Stimulated activated naive B cell treated with anti-CD40 and anti-IgM and Interleukin-4, amounts not matched to agents 10 μg/mL and 1 μg/mL and 100 μg/mL, for 72 hours (primary cell): ENCODE measurements at regions not wholly inside any gene's neighbourhood (a gene's known extent, or its start where the extent isn't known, plus 50 kb on each side); places are given as distances from the start of the nearest gene placed in this dataset.

Experiments
- ATAC-seq, 2 donors: fragments of 150-1000 bp; cut with Tn5 transposase; replicated peaks; 2 replicates each; pipeline ENCODE4 v1.10.0; 2021; ENCODE audit warnings: moderate library complexity in 1 of 2
- DNase-seq: peaks from one replicate; pipeline ENCODE4 v3.0.0; 2021
- H3K27ac Mint-ChIP-seq: one replicate; pipeline ENCODE4 v1.8.0; 2022; ENCODE audit warnings: mild to moderate bottlenecking, mixed read lengths
- H3K27me3 Mint-ChIP-seq, 2 donors: one replicate each; pipeline ENCODE4 v1.8.0; 2022; ENCODE audit warnings: mixed read lengths in 2 of 2
- H3K36me3 Mint-ChIP-seq, 2 donors: one replicate each; pipeline ENCODE4 v1.8.0; 2022; ENCODE audit warnings: mixed read lengths in 2 of 2, mild to moderate bottlenecking in 1 of 2
- H3K4me1 Mint-ChIP-seq, 2 donors: one replicate each; pipeline ENCODE4 v1.8.0; 2022; ENCODE audit warnings: mixed read lengths in 2 of 2, mild to moderate bottlenecking in 1 of 2
- H3K4me3 Mint-ChIP-seq, 2 donors: one replicate each; pipeline ENCODE4 v1.8.0; 2022; ENCODE audit warnings: mild to moderate bottlenecking in 2 of 2, mixed read lengths in 2 of 2, moderate library complexity in 1 of 2
- H3K9me3 Mint-ChIP-seq, 2 donors: one replicate each; pipeline ENCODE4 v1.8.0; 2022; ENCODE audit warnings: mixed read lengths in 2 of 2, mild to moderate bottlenecking in 1 of 2

GRCh38 chr7:86926732-86927131 is 132.7 kb downstream of the ELAPOR2 start:
- no peaks in the 10 kb centered on the region for H3K27me3 Mint-ChIP-seq
- H3K36me3 Mint-ChIP-seq = peaks cover 3 to 6% of the 10 kb centered on the region in 2 donors
- no peak for DNase-seq
- H3K9me3 Mint-ChIP-seq = peaks cover 5 to 6% of the 10 kb centered on the region in 2 donors
- H3K4me1 Mint-ChIP-seq = peaks cover 6 to 9% of the 10 kb centered on the region in 2 donors
- H3K27ac Mint-ChIP-seq = no peak overlapping the region
- no peak overlapping the region for H3K4me3 Mint-ChIP-seq
- peak in 1 of 2 donors; percentile 48 for ATAC-seq

- Mint-ChIP-seq H3K36me3 (peaks cover 3 to 6% of the 10 kb centered on the region in 2 donors), H3K9me3 (peaks cover 5 to 6% of the 10 kb centered on the region in 2 donors), H3K27ac (no peak overlapping the region), H3K27me3 (no peaks in the 10 kb centered on the region), H3K4me1 (peaks cover 6 to 9% of the 10 kb centered on the region in 2 donors), H3K4me3 (no peak overlapping the region)
- no peak for ATAC-seq
- DNase-seq = no peak
Observed at GRCh38 chr7:86925221-86925620, 134.2 kb downstream of the ELAPOR2 start.

- Mint-ChIP-seq H3K4me1 (no peaks in the 10 kb centered on the region), H3K27me3 (no peaks in the 10 kb centered on the region), H3K36me3 (no peaks in the 10 kb centered on the region), H3K4me3 (no peak overlapping the region), H3K27ac (no peak overlapping the region), H3K9me3 (no peaks in the 10 kb centered on the region)
- ATAC-seq (no peak), DNase-seq (no peak)
Observed at GRCh38 chr7:86923527-86923926, 135.9 kb downstream of the ELAPOR2 start.

- H3K4me3 Mint-ChIP-seq = no peak overlapping the region
- no peaks in the 10 kb centered on the region for H3K27me3 Mint-ChIP-seq
- no peaks in the 10 kb centered on the region for H3K36me3 Mint-ChIP-seq
- DNase-seq (no peak), ATAC-seq (no peak)
- no peaks in the 10 kb centered on the region for H3K4me1 Mint-ChIP-seq
- no peaks in the 10 kb centered on the region for H3K9me3 Mint-ChIP-seq
- H3K27ac Mint-ChIP-seq = no peak overlapping the region
Observed at GRCh38 chr7:86920154-86920553, 139.3 kb downstream of the ELAPOR2 start.

- no peaks in the 10 kb centered on the region for H3K27me3 Mint-ChIP-seq
- H3K4me3 Mint-ChIP-seq = no peak overlapping the region
- no peak for DNase-seq
- no peak overlapping the region for H3K27ac Mint-ChIP-seq
- no peaks in the 10 kb centered on the region for H3K9me3 Mint-ChIP-seq
- no peaks in the 10 kb centered on the region for H3K4me1 Mint-ChIP-seq
- no peak for ATAC-seq
- no peaks in the 10 kb centered on the region for H3K36me3 Mint-ChIP-seq
Observed at GRCh38 chr7:86918245-86918644, 141.2 kb downstream of the ELAPOR2 start.

DNA sequence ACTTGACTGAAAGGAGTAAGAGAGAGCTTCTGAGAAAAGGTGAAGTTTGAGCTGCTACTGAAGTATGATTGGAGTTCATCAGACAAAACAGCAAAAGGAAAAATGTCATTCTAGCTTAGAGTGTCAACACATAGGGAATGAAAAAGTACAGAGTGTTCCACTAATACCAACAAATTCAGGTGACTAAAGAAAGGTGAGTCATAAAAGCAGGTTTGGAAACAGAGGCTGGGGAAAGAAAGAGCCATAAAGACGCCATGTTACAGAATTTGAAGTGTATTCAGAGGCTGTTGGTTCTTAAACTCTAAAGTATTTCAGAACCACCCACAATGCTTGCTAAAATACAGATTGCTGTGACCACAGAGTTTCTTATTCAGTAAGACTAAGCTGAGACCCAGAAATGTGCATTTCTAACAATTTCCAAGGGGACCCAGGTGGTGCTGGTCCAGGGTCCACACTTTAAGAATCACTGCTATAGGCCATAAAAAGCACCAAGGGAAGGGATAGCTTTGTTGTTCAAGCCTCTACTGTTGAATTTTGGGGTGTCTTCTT is 143.1 kb downstream of the ELAPOR2 start:
- DNase-seq (no peak), ATAC-seq (no peak)
- Mint-ChIP-seq H3K27ac (no peak overlapping the region), H3K4me1 (no peaks in the 10 kb centered on the region), H3K27me3 (no peaks in the 10 kb centered on the region), H3K4me3 (no peak overlapping the region), H3K9me3 (no peaks in the 10 kb centered on the region), H3K36me3 (no peaks in the 10 kb centered on the region)

- Mint-ChIP-seq H3K4me3 (no peak overlapping the region), H3K36me3 (no peaks in the 10 kb centered on the region), H3K27me3 (no peaks in the 10 kb centered on the region), H3K4me1 (no peaks in the 10 kb centered on the region), H3K27ac (no peak overlapping the region), H3K9me3 (no peaks in the 10 kb centered on the region)
- no peak for DNase-seq
- no peak for ATAC-seq
Observed at GRCh38 chr7:86914551-86914950, 144.9 kb downstream of the ELAPOR2 start.
